Stimulated activated CD8-positive, alpha-beta memory T cell treated with anti-CD3 and anti-CD28 coated beads, Interleukin-12 subunit alpha, Interleukin-12 subunit beta, amount 100 ng/mL, for 24 hours (primary cell): ENCODE measurements at regions not wholly inside any gene's neighbourhood (a gene's known extent, or its start where the extent isn't known, plus 50 kb on each side); places are given as distances from the start of the nearest gene placed in this dataset.
"Not testable (repeated sequence)": the region's sequence is repeated elsewhere in the genome, so short reads cannot be mapped to it uniquely, and the experiment has no call there.

ENCODE experiments used
- DNase-seq: peaks from one replicate; pipeline ENCODE4 v3.0.0-alpha.2; 2020; ENCODE audit errors: extremely low read depth

DNA sequence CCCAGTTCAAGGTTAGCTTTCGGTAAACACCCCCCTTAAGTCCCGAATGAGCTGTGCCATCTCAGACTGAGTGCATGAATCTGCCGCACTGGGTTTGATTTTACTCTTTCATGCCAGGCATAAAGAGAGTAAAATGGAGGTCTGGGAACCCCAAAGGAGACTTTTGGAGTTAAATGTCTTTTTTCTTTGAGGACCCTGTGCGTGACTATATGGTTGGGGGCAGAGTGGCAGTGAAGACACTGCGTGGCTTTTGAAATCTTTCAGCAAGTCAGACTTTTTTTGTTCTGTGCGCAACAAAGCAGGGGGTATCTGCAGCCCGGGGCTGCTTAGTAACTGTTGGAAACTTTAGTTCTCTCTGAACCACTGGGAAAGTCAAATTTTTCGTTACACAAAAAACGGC lies 392.9 kb upstream of the SALL1 start:
- DNase-seq: no peak

DNA sequence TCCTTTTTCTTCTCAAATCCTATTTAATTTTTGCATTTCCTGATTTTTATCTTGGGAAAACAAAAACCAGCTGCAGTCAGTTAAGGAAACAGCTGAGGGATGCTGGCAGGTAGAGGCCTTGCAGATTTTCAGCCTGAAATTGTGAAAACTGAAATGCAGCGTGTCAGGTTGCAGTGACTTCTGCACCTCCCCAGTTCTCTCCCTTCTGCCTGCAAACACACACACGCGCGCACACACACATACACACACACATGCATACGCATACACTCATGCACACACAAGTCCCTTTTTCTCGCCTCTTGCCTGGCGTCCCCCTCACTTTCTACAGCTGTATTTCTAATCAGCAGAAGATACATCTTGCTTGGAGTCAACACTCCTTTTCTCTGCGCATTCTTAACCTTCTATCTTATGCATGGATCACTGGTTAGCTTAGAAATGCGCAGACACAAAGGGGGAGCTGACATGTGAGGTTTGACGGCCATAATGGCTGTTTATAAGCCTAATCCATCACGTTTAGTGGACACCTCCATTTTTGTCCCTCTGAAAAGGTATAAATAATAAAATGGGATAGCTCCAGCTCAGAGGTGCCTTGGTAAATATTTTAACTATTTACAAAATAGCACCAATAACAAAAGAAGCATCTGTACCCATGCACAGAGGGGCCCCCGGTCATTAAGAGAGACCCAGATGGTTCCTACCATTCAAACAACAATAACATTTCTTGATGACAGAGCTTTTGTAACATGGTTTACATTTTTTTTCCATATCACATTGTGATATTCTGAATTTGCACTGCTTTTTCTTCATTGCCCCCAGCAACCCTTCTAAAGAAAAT lies 392.1 kb upstream of the SALL1 start:
- no peak for DNase-seq

DNA sequence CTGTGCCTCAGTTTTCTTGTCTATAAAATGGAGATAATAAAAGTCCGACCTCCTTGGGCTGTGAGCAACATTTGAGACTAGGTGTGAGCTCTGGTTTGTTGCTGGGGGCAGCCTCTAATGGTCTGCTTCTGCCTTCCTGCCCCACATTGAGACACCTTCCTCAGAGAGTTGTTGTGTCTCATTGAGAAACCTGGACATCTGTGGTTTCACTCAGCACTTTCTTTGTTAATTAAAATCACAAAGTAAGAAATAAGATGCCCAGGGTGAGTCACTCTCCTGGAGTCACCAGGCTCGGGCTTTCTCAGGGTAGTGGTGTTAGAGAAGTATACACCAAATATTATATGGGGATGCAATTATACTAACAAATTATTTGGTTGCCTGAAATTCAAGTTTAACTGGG lies 389.2 kb upstream of the SALL1 start:
- no peak for DNase-seq

DNA sequence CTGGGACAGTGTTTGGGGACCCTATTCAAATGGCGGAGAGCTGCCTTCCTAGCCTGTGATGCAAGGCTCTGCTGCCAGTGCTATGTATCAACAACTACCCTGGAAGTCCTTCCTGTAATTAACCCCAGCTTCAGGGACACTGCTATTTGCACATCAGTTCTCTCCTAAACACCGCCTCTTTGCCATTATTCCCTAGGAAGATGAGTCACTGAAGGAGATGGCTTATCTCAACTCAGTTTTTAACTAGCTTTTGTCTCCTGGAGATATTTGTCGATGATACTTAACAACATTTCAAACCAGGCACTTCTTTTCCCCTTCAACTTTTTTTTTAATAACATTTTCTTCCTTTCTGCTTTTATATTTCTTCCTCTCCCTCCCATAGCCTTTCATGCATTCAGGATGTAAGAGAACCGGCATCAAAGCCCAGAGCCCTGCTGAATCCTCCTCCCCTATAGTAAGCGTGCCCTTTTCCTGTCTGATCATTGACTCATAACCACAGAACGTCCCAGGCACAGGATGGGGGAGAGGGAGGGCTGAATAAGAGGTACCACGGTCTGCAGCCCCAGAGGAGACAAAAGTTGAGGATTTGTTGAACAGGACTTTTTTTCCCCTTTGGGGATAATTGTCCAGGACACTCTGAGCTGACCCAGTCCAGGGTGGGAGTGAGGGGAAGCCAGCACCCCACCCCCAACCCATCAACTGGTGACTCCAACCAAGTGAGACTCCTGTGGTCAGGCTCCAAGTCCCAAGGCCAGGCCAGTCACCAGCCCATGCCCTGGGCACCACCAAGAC lies 387.8 kb upstream of the SALL1 start:
- no peak for DNase-seq

DNA sequence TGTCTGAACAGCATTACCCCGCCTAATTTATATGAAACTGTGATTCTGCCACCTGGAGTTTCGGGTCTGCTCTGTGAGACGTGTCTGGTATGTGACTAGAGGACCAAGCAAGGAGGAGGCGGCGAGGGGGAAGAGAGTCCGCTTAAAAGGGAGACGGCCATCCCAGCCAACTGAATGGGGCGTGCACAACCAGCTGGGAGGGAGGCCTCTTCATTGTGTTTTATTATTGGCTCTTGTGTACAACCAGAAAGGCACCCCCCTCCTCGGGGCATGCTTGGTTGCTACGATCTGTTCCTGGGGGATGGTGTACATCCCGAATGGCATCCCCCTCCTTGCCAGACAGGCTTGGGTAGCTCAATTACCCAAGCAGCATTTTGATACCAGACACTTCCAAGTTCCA lies 384.5 kb upstream of the SALL1 start:
- no peak for DNase-seq

DNA sequence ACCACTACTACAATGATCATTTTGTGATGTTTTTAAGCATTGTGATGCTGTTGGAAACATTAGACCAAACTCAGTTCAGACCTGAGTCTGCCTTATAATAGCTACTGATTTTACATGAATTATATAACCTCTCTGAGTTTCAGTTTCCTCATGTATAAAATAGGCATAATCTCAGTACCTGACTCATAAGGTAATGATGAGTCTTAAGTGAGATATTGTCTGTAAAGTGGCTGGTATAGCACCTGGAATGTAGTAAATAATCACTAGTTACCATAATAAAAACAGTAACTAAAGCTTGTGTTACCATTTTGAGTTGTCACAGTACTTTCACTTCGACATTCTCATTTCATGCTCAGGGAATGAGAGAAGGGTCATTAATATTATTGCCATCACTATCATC lies 381.5 kb upstream of the SALL1 start:
- DNase-seq: no peak

DNA sequence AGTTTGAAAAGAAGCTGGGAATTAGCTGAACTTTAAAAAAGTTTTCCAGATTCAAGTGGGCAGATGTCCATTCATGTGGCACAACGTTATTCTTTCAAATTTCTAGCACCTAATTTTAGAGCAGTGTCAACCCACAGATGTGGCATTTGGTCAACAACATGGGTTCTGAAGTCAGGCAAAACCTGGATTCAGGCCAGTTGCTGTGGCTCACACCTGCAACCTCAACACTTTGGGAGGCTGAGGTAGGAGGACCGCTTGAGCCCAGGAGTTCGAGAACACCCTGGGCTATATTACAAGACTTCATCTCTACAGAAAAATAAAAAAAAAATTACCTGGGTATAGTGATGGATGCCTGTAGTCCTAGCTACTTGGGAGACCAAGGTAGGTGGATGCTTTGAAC lies 380.2 kb upstream of the SALL1 start:
- no peak for DNase-seq

DNA sequence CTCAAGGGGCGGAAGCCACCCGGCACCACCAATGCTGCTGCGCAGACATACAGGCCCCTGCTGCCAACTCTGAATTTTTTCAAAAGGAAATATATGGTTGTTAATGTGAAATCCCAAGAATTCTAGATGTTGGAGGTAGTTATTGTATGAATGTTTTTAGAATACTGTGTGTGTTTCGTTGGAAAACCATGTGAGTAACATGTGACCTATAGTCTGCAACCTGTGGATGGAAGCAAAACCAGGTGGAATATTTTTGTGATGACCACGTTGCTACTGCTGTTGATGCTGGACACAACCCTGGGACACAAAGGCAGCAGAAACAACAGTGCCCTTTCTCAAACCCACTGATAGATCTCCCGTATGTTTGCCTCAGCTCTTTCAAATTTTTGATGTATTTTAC lies 376.3 kb upstream of the SALL1 start:
- DNase-seq: no peak

DNA sequence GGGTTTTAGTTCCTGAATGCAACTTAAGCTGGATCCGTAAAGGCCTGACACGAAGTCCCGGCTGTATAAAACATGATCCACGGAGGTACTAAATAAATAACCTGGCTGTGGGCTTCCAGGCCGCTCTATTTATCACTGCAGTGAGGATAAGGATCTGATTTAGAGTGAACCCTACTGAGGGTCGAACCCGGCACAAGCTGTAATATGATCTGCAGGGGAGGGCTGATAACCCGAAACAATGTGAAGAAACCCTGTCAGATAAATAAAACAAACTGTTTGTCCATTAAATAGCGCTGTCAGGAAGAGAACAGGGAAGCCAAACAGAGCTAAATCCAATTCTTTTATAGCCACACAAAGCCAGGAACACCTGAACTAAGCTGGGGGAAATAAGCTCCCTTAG lies 375.6 kb upstream of the SALL1 start:
- no peak for DNase-seq

DNA sequence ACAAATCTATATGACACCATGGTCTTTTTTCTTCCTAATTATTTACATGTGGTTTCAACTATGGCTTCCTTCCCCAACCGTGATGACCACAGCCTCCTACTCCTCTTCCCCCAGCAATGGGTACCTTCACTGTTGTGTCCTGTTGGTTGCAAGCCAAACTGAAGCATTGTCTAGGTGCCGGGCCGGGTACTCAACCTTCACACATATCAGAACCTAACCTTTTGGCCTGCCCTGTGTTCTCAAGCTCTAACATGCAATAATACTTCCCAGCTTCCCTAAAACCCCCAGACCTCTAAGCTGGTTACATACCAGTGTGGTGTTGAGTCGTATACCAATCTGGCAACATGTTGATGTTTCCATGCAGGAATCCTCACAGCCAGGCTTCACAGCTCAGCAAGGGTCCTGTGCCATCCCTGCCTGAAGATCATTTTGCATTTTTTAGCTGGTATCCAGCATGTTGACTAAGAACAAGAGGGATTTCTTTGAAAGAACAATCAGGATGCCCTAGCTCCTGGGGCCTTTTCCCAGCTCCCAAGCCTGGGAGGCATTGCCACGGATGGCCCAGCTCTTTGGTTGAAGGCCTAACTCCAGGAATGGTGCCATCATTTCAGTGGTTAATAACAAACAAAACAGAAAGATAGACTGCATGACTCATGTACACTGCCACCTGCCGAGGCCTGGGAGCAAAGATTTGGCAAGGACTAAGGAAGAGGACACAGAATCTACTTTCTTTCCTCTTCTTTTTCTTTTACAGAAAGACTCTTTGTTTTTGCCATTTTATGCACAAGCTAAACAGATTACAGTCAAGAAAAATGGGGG lies 373.7 kb upstream of the SALL1 start:
- DNase-seq: no peak

DNA sequence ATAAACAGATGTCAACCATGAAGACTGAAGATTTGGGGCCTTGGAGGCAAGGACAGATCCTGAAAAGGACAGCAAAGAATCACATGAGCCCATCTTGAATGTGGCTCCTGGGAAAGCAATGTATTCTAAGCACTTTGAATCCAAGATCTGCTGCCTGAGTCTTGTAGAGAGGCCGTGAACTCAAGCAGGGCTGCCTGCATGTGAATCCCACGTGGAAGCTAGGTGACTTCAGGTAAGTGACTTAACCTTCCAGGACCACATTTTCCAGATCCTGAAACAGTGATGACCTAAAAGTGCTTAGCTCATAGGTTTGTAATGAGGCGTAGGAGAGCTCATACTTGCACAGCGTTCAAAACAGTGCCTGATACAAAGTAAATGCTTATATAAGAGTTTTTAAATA lies 373.0 kb upstream of the SALL1 start:
- DNase-seq: no peak

DNA sequence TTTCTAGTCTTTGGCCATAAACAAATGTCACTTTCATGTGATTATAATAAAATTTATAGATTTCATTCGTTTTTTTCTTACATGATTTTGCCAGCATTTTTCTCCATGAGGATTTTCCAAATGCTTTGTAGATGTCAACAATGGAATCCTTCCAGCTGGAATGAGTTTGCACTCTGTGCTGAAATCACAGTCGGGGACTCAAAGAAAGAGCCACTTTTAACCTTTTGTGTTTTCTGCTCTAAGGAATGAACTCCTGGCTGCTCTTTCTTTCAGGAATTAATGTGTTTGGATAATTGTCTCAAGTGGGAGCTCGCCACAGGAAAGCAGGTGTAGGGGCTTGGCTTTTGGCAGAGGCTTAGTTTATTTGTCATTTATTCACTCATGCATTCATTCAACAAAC lies 372.3 kb upstream of the SALL1 start:
- no peak for DNase-seq

DNA sequence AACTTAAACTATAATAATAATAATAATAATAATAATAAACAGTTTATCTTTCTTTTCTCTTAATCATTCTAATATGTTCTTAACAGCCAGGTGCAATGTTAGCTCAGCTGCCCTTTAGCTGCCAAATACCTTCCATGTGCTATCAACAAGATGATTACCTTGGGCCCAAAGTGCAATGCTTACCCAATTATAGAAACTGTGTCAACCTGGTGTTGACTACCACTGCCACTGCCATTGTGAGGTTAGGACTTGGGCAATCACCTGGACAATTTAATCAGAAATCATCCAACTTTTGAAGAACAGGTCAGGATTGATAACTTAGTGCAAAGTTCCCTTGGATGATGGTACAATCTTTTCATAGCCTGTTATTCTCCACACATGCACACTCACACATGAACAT lies 371.8 kb upstream of the SALL1 start:
- no peak for DNase-seq

DNA sequence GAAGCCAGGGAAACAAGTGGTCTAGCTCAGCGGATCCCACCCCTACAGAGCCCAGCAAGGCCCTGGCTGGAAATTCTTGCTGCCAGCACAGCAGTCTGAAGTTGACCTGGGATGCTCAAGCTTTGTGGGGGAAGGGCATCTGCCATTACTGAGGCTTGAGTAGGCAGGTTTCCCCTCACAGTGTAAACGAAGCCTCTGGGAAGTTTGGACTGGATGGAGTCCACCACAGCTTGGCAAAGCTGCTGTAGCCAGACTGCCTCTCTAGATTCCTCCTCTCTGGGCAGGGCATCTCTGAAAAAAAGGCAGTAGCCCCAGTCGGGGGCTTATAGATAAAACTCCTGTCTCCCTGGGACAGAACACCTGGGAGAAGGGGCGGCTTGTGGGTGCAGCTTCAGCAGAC lies 365.9 kb upstream of the SALL1 start:
- DNase-seq: not testable (repeated sequence)

DNA sequence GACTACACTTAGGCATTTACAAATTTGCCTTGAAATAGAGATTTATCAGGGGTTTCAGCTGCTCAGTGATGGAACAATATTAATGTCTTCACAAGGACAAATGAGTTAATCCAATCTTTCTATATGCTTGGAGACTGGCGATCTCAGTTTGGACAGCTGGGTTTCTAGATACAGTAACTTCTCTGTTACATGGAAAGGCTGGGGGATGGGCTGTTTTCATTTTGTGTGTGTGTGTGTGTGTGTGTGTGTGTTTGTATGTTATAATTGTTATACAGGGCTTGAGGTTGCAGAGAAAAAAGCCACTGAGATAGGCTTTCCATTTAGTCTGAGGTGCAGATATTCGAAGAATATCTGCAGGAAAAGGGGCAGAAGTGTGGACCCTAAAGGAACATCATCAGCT lies 359.3 kb upstream of the SALL1 start:
- DNase-seq: no peak

DNA sequence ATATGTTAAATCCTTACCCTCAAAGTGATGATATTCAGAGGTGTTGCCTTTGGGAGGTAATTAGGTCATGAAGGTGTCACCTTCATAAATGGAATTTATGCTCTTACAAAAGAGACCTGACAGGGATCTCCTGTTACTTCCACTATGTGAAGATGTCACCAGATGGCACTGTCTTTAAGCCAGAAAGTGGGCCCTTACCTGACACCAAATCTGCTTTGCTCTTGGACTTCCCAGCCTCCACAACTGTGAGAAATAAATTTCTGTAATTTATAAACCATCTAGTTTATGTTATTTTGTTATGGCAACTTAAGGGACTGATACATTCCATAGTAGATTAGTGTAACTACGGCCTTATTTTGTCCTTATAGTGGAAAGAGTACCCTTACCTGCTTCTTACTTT lies 358.3 kb upstream of the SALL1 start:
- no peak for DNase-seq

DNA sequence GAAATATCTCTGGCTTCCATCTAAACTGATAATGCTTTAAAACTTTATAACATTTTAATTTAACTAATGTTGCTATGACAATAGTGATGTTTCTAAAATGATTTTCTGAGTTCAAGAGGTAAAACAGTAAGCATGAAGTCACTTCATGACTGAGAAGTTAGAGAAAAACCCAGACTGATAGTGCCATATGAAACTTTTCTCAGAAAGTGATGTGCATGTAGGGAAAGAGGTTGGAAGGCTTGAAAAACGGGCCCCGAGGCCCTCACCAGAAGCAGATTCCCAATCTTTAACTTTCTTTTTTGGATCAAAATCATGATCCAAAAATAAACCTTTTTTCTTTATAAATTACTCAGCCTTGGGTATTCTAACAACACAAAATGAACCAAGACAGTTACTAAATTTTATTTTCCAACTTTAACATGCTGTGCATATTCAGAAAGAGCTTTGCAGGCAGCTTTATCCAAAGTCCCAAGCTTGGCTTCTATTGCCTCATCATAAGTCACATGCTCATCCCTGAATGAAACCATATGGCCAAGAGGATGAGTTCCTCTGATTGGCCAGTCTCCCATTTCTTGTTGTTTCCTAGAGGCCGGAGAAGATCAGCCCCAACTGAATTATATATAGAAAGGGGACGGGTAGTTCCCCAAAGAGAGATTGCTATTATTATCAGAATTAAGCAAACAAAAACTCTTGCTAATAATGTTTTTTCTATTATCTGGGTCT lies 357.6 kb upstream of the SALL1 start:
- no peak for DNase-seq

DNA sequence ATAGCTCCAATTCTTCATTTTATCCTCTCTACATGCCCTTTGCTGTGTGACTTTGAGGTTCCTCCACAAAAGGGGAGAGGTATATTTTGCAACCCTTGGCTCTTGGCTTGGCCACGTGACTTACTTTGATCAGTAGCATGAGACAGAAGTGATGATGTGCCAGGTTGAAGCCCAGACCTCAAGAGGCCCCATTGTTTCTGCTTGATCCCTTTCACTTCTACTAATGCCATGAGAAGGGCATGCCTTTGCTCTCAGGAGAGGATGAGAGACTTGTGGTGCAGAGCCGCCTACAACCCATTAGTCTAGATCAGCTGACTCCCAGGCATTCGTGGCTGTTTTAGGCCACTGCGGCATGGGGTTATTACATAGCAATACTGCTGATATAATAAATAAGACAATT lies 356.2 kb upstream of the SALL1 start:
- DNase-seq: no peak

DNA sequence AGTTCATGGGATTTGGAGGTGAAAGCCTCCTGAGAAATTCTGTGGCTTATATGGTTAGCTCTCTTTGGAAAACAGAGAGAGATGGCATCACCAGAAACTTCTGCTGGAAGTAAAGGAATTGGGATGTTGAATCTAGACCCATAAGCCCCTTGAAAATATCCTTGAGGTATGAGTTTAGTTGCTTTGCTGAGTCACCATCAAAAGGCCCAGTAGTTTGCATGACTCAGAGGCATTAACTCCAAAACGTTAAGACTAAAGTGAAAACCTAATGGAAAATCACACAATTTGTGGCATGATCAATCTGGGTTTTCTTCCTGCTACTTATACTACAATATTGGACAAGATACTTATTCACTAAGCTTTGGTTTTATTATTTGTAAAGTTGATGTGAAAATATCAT lies 349.2 kb upstream of the SALL1 start:
- DNase-seq: no peak

DNA sequence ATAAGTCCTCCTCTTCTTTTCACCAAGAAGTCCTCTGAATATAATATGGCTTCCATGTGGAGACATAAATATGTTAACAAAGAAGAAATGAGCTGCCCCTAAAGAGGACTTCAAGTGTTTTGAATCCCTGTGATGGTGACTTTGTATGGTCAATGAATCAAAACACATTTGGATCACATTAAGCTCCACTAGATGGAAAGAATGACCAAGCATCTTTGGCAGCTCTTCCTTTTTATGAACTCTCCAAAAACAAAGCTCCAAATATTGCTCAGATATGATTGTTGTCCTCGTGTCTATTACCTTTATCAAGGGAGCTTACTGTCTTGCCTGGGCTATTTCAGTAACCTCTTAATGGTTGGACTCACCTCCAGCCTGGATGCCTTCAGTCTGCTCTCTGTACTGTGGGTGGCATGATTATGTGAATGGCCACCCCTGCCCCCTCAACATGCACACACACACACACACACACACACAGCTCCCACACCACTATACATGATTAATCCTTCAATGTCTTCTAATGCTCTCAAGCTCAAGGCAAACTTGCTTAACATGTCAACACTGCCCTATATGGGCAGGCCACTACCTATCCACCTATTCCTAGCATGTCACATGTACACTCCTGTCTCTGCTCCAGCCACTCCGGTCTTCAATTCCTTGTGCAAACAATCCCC lies 346.6 kb upstream of the SALL1 start:
- DNase-seq: no peak

DNA sequence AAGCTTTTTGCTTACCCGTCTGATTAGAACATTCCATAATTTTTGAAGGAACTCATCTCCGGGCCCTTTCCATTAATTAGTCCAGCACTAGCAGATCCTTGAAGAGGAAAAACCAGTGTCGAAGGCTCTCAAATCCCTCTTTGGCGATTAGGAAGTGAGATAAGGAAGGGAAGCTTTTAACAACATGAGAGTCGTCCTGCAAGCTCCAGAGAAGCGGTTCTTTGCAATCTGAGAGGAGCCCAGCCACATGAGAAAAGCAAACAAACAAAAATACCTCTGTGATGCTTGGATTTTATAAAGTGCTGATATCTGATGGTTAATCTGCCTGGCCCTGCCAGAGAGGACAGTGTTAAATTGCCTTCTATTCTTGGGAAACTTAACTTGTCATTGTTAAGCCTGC lies 339.8 kb upstream of the SALL1 start:
- DNase-seq: no peak
